ENCODE measurements at regions not wholly inside any gene's neighbourhood (a gene's known extent, or its start where the extent isn't known, plus 50 kb on each side); places are given as distances from the start of the nearest gene placed in this dataset.

DNA sequence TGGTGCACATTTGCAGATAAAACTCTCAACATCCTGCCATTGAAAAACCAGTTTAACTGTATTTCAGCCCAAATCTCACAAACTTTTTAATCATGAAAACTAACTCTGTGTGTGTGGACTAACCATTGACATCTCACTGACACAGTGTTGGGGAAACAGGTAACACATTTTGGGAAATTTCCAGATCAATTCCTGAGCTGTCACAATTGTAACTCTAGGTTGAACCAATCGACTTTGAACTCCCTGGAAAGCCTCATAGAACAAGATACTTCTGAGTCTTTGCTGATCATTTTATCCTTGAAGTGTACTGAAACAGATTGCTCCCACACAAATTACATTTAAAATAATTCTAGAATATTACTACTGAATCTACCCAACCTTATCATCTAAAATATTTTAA, 667.9 kb upstream of the NR2F2 start:
- Histone ChIP-seq H3K4me2 (ENCODE audit: low read length) (no peak overlapping the region), H3K18ac (ENCODE audit: low read length) (no peak overlapping the region), H2AK5ac (ENCODE audit: low read length) (no peak overlapping the region), H3K27ac (ENCODE audit: low read depth, low read length) (no peak overlapping the region), H2BK15ac (replicated peaks; ENCODE audit: low read depth) (no peak overlapping the region), H3K4me3 (ENCODE audit: low read length) (no peak overlapping the region), H3K4ac (ENCODE audit: low read depth, low read length) (no peak overlapping the region), H3K27me3 (ENCODE audit: insufficient read depth, low read length, poor library complexity) (no peaks in the 10 kb centered on the region), H3K23ac (ENCODE audit: low read length) (no peak overlapping the region), H4K5ac (ENCODE audit: low read length) (no peak overlapping the region), H3K79me2 (ENCODE audit: control insufficient read depth, insufficient read depth, low read length) (no peaks in the 10 kb centered on the region), H4K8ac (ENCODE audit: low read depth, low read length) (no peak overlapping the region), H3K36me3 (ENCODE audit: control insufficient read depth, insufficient read depth, low read length) (no peaks in the 10 kb centered on the region), H2BK120ac (ENCODE audit: low read depth, low read length) (no peak overlapping the region), H3K56ac (ENCODE audit: low read length) (no peak overlapping the region), H3K79me1 (ENCODE audit: low read length) (no peaks in the 10 kb centered on the region), H2BK5ac (ENCODE audit: low read length) (no peak overlapping the region), H3K4me1 (ENCODE audit: control insufficient read depth, low read depth, low read length) (no peaks in the 10 kb centered on the region), H3K9ac (ENCODE audit: low read length) (no peak overlapping the region)
- whole genome bisulfite sequencing (ENCODE audit: extremely low coverage, insufficient coverage, low lambda C conversion rate), result no CpG with 5 or more reads among the region's 1 CpG
- DNase-seq, result no peak

DNA sequence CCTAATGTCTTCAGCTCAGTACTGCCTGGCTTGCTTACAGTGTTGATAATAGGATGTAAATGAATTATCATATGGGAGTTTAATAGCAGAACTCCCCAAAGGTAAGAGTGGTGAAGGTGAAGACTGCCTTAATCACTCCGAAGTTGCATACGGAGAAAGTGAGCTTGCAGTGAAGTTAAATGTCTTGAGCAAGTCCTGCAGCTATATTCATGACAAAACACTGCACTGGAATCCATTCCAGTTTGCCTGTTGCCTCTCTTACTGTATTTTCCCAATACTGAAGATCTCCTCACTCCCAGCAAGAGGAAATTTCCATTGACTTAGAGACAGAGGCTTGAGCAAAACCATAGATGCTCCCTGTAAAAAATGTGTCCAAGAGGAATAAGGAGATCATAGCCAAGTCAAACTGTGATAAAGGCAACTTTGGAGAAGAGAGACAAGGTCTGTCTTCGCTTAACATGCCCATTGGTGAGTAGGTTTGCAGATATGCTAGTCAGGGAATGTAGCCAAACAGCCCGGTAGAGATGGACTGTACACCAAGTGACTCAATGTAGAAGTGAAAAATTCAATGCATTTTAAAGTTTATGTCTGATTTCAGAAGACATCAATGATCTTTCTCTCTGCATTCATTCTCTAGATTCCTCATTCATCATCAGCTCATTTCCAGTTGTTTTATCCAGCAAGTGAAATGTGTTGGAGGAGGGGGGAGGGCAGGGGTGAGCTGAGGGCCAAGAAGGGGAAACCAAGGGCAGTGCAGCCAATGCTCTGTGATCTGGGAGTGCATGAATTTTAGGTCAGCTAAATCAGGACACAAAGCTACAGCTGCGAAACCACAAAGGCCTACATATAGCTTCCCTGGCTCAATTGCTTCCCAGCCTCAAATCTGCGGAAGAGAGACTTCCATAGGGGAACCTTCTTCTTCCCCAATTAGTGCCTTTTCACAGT, 667.1 kb upstream of the NR2F2 start:
- Histone ChIP-seq H3K36me3 (ENCODE audit: control insufficient read depth, insufficient read depth, low read length) (no peaks in the 10 kb centered on the region), H3K18ac (ENCODE audit: low read length) (no peak overlapping the region), H3K4me1 (ENCODE audit: control insufficient read depth, low read depth, low read length) (no peaks in the 10 kb centered on the region), H3K4me3 (ENCODE audit: low read length) (no peak overlapping the region), H4K8ac (ENCODE audit: low read depth, low read length) (no peak overlapping the region), H3K27ac (ENCODE audit: low read depth, low read length) (no peak overlapping the region), H3K79me2 (ENCODE audit: control insufficient read depth, insufficient read depth, low read length) (no peaks in the 10 kb centered on the region), H3K56ac (ENCODE audit: low read length) (no peak overlapping the region), H2BK15ac (replicated peaks; ENCODE audit: low read depth) (no peak overlapping the region), H3K9ac (ENCODE audit: low read length) (no peak overlapping the region), H3K4me2 (ENCODE audit: low read length) (no peak overlapping the region), H3K79me1 (ENCODE audit: low read length) (no peaks in the 10 kb centered on the region), H2BK5ac (ENCODE audit: low read length) (no peak overlapping the region), H3K27me3 (ENCODE audit: insufficient read depth, low read length, poor library complexity) (no peaks in the 10 kb centered on the region), H2AK5ac (ENCODE audit: low read length) (no peak overlapping the region), H2BK120ac (ENCODE audit: low read depth, low read length) (no peak overlapping the region), H3K4ac (ENCODE audit: low read depth, low read length) (no peak overlapping the region), H4K5ac (ENCODE audit: low read length) (no peak overlapping the region), H3K23ac (ENCODE audit: low read length) (no peak overlapping the region)
- no CpG with 5 or more reads among the region's 6 CpGs for WGBS (ENCODE audit: extremely low coverage, insufficient coverage, low lambda C conversion rate)
- DNase-seq, result no peak

DNA sequence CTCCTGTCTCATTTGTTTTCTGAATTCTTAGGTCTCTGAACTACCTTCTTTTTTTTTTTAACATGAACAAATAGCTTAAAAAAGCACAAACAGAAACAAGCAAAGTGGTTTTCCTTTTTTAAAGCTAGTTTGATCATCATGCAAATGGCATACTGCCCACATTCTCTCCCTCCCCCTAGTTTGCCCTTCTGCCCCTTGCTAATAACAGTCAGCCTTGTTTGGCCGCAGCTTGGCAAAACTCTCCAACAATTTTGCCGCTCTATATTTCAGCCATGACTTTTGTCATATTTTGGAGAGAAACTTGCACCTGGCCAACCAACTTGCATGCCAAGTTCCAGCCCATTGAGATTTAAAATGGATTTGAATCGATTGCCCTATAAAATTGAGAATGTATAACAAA, 666.0 kb upstream of the NR2F2 start:
- Histone ChIP-seq H3K36me3 (ENCODE audit: control insufficient read depth, insufficient read depth, low read length) (no peaks in the 10 kb centered on the region), H3K79me1 (ENCODE audit: low read length) (no peaks in the 10 kb centered on the region), H2BK15ac (replicated peaks; ENCODE audit: low read depth) (no peak overlapping the region), H4K5ac (ENCODE audit: low read length) (no peak overlapping the region), H3K9ac (ENCODE audit: low read length) (no peak overlapping the region), H4K8ac (ENCODE audit: low read depth, low read length) (no peak overlapping the region), H3K18ac (ENCODE audit: low read length) (no peak overlapping the region), H2AK5ac (ENCODE audit: low read length) (no peak overlapping the region), H3K27me3 (ENCODE audit: insufficient read depth, low read length, poor library complexity) (no peaks in the 10 kb centered on the region), H3K27ac (ENCODE audit: low read depth, low read length) (no peak overlapping the region), H3K4me2 (ENCODE audit: low read length) (no peak overlapping the region), H3K79me2 (ENCODE audit: control insufficient read depth, insufficient read depth, low read length) (no peaks in the 10 kb centered on the region), H3K56ac (ENCODE audit: low read length) (no peak overlapping the region), H2BK120ac (ENCODE audit: low read depth, low read length) (no peak overlapping the region), H3K4ac (ENCODE audit: low read depth, low read length) (no peak overlapping the region), H3K4me1 (ENCODE audit: control insufficient read depth, low read depth, low read length) (no peaks in the 10 kb centered on the region), H2BK5ac (ENCODE audit: low read length) (no peak overlapping the region), H3K23ac (ENCODE audit: low read length) (no peak overlapping the region), H3K4me3 (ENCODE audit: low read length) (no peak overlapping the region)
- DNase-seq, result no peak
- no CpG with 5 or more reads among the region's 3 CpGs for WGBS (ENCODE audit: extremely low coverage, insufficient coverage, low lambda C conversion rate)

DNA sequence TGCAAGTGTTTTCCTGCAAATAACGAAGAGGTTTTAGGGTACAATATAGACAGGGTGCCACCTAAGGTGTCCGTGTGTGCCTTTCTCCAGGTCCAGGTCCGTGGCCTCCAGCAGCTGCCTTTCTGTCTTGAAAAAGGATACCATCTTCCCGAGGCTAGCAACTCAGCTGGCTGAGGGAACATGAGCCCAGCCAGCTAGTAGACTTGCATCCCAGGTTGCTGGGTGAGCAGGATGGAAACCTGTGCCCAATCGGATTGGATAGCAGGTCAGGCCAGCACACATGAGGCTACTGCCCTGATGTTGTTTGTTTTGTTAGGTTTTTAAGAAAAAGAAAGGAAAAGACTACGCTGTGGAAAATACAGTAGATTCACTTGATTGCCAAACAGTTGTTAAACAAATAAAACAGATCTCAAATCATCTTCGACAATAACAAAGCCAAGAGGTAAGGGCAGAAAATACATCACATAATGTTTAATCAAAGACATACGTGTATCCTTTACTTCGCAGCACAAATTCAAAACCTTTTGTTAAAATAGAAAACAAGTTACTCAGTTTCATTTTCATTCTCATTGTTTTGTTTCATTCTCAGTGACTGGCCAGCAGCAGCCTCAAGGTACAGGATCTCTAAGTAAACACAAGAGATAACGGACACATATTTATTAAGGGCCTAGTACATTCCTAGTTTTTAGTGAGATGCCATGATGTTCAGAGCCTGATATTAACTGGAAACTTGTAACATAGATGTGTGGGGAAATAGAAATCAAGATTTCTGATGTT, 661.2 kb upstream of the NR2F2 start:
- Histone ChIP-seq H2BK120ac (ENCODE audit: low read depth, low read length) (no peak overlapping the region), H2BK5ac (ENCODE audit: low read length) (no peak overlapping the region), H4K8ac (ENCODE audit: low read depth, low read length) (no peak overlapping the region), H3K4ac (ENCODE audit: low read depth, low read length) (no peak overlapping the region), H3K36me3 (ENCODE audit: control insufficient read depth, insufficient read depth, low read length) (no peaks in the 10 kb centered on the region), H3K9ac (ENCODE audit: low read length) (no peak overlapping the region), H3K4me1 (ENCODE audit: control insufficient read depth, low read depth, low read length) (no peaks in the 10 kb centered on the region), H3K18ac (ENCODE audit: low read length) (no peak overlapping the region), H4K5ac (ENCODE audit: low read length) (no peak overlapping the region), H2AK5ac (ENCODE audit: low read length) (no peak overlapping the region), H3K4me2 (ENCODE audit: low read length) (no peak overlapping the region), H3K4me3 (ENCODE audit: low read length) (no peak overlapping the region), H3K79me2 (ENCODE audit: control insufficient read depth, insufficient read depth, low read length) (no peaks in the 10 kb centered on the region), H3K56ac (ENCODE audit: low read length) (no peak overlapping the region), H3K23ac (ENCODE audit: low read length) (no peak overlapping the region), H2BK15ac (replicated peaks; ENCODE audit: low read depth) (no peak overlapping the region), H3K27ac (ENCODE audit: low read depth, low read length) (no peak overlapping the region), H3K27me3 (ENCODE audit: insufficient read depth, low read length, poor library complexity) (no peaks in the 10 kb centered on the region), H3K79me1 (ENCODE audit: low read length) (no peaks in the 10 kb centered on the region)
- no peak for DNase-seq
- WGBS (ENCODE audit: extremely low coverage, insufficient coverage, low lambda C conversion rate), result no CpG with 5 or more reads among the region's 10 CpGs

DNA sequence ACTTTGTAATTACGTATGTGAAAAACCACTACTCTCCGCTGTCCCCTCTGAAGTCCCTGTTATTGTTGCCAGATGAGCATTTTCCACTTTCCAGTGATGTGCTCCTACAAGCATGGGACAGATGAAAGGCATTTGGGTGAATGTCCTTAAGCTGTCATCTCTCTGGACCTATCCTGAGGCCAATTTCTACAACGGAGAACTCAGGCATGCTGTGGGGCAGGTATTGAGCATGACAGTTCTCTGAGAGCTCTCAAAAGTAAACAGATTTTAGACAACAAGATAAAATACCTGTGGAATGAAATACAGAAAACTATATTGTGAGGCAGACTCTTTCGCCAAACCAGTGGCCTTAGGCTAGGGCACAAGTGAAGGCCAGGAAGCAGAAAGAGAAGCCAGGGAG, 656.5 kb upstream of the NR2F2 start:
- Histone ChIP-seq H4K8ac (ENCODE audit: low read depth, low read length) (no peak overlapping the region), H3K4me2 (ENCODE audit: low read length) (no peak overlapping the region), H3K4me3 (ENCODE audit: low read length) (no peak overlapping the region), H3K56ac (ENCODE audit: low read length) (no peak overlapping the region), H3K4ac (ENCODE audit: low read depth, low read length) (no peak overlapping the region), H3K27me3 (ENCODE audit: insufficient read depth, low read length, poor library complexity) (no peaks in the 10 kb centered on the region), H2BK5ac (ENCODE audit: low read length) (no peak overlapping the region), H4K5ac (ENCODE audit: low read length) (no peak overlapping the region), H3K79me1 (ENCODE audit: low read length) (no peaks in the 10 kb centered on the region), H3K79me2 (ENCODE audit: control insufficient read depth, insufficient read depth, low read length) (no peaks in the 10 kb centered on the region), H2BK120ac (ENCODE audit: low read depth, low read length) (no peak overlapping the region), H3K9ac (ENCODE audit: low read length) (no peak overlapping the region), H3K36me3 (ENCODE audit: control insufficient read depth, insufficient read depth, low read length) (no peaks in the 10 kb centered on the region), H2BK15ac (replicated peaks; ENCODE audit: low read depth) (no peak overlapping the region), H3K27ac (ENCODE audit: low read depth, low read length) (no peak overlapping the region), H3K4me1 (ENCODE audit: control insufficient read depth, low read depth, low read length) (no peaks in the 10 kb centered on the region), H2AK5ac (ENCODE audit: low read length) (no peak overlapping the region), H3K18ac (ENCODE audit: low read length) (no peak overlapping the region), H3K23ac (ENCODE audit: low read length) (no peak overlapping the region)
- WGBS (ENCODE audit: extremely low coverage, insufficient coverage, low lambda C conversion rate), result no CpG with 5 or more reads among the region's 4 CpGs
- DNase-seq, result no peak
